Cardiac fibroblast (primary cell): ENCODE measurements at regions not wholly inside any gene's neighbourhood (a gene's known extent, or its start where the extent isn't known, plus 50 kb on each side); places are given as distances from the start of the nearest gene placed in this dataset.

ENCODE experiments used
- DNase-seq, 2 donors: peaks; one replicate each; pipeline versions ENCODE4 v3.0.0 to v3.0.0-alpha.2; 2010; ENCODE audit warnings: low read depth in 2 of 2
- H3K4me3 ChIP-seq, 2 donors: replicated peaks in 1 of 2; 1 replicate in 1 of 2; 2 replicates in 1 of 2; pipeline ENCODE4 v1.5.1; 2011; ENCODE audit warnings: low read depth in 2 of 2, low read length in 2 of 2, mild to moderate bottlenecking in 2 of 2, moderate library complexity in 1 of 2
- CTCF ChIP-seq: IDR thresholded peaks from one replicate; pipeline ENCODE4 v1.5.1; 2011; ENCODE audit warnings: low read depth, mild to moderate bottlenecking, low read length, inconsistent platforms

GRCh38 chr15:36498401-36498800 lies 81.0 kb upstream of the CDIN1 start:
- no peak overlapping the region for H3K4me3 ChIP-seq
- no peak for TF ChIP-seq CTCF

DNA sequence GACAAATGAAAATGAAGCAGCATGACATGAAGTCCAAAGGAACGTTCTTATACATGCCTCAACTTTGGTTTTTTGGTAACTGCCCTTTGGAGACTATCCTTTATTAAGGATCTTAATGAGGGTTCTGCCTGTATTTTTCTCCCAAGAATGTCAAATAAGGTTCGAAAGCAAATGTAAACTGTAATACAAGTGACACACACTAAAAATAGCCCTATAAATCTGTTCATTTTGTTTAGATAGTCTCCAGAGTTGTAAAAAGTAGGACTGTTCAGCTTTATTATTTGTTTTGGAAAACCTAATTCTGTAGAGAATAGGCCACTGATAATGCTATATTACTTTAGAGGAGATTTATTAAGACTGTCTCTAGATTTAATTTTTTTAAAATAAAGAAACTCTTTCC lies 80.5 kb upstream of the CDIN1 start:
- no peak for TF ChIP-seq CTCF
- H3K4me3 ChIP-seq, result no peak overlapping the region
- no peak for DNase-seq

More at GRCh38 chr15:36498401-36498800, 81.0 kb upstream of the CDIN1 start:
- DNase-seq, result peak in 1 of 2 donors; percentile 5

DNA sequence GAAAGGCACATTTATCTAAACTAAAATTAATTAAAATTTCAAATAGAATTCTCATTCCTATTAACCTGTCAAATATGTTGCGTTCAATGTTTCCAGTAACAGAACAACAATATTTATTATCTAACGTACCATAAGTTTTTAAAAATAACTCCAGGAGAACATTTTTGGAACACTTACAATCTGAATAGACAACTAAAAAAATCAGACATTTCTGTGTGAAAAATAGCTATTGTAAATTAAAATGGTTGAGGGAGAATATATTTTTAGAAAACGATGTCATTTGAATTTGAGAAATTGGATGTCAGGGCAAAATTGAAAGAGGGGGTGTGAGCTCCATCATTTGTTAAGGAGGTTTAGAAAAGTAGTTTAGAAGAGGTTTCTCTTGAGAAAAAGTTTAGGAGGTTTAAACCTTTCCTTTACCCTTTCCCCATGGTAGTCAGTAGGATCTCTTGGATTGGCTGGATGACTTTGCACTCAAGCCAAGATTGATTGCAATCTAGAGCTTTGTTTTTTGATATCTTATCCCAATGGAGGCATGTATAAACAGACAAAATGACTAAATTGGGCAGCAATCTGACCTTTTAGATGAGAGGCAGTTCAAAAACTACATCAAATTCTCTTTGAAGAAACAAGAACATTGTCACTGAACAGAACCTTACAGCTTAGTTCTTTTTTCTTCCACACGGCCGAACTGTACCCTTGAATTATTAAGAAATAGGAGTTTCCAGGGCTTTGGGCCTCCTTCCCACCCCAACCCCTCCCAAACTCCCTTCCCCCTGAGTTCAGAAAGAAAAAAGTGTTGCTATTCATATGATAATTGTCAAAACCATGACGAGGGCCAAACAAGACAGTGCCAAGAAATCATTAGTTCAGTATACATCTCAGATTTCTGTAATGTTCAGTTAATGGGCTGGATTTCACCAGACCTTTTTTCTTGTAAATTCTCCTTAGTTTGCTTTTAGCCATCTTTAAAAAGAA lies 79.7 kb upstream of the CDIN1 start:
- no peak overlapping the region for H3K4me3 ChIP-seq
- TF ChIP-seq CTCF, result no peak
- DNase-seq, result peak in 1 of 2 donors; percentile 50

DNA sequence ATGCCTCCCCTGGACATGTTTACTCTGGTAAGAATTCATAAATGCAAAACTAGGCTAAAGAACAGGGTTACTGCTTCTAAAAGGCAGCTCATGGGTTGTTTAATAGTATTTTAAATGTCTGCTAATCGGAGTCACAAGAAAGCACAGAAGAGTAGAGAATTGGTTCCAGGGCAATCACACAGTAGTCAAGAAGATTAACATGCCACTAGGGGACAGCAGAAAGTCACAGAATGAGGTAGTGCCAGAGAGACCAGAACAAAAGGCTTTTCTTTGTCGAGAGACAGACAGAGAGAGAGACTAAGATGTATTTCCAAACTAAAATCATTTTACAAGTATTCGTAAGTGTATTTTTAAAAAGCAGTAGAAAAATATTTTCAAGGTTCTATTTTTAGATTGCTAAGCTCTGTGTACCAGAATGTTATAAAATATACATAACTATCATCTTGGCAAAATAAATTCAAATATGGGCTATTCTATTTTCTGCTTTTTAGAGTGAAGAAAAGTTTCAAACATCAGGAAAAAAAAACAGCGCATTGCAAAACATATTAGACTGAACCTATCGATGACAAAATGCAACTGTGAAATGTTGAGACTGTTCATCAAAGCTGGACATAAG lies 78.3 kb upstream of the CDIN1 start:
- TF ChIP-seq CTCF, result peak; percentile 79
- DNase-seq, result peak; percentile 80 to 87
- no peak overlapping the region for H3K4me3 ChIP-seq

- DNase-seq, result no peak
- no peak overlapping the region for H3K4me3 ChIP-seq
- TF ChIP-seq CTCF, result no peak
Measured at GRCh38 chr15:36502509-36502908, 76.9 kb upstream of the CDIN1 start.

- no peak for DNase-seq
- H3K4me3 ChIP-seq, result no peak overlapping the region
- no peak for TF ChIP-seq CTCF
Measured at GRCh38 chr15:36506733-36507356, 72.6 kb upstream of the CDIN1 start.
